Daoy (cell line): ENCODE measurements at regions not wholly inside any gene's neighbourhood (a gene's known extent, or its start where the extent isn't known, plus 50 kb on each side); places are given as distances from the start of the nearest gene placed in this dataset.

Source experiments
- DNase-seq: peaks from one replicate; pipeline ENCODE4 v3.0.0-alpha.2; 2015; ENCODE audit warnings: low read depth

DNA sequence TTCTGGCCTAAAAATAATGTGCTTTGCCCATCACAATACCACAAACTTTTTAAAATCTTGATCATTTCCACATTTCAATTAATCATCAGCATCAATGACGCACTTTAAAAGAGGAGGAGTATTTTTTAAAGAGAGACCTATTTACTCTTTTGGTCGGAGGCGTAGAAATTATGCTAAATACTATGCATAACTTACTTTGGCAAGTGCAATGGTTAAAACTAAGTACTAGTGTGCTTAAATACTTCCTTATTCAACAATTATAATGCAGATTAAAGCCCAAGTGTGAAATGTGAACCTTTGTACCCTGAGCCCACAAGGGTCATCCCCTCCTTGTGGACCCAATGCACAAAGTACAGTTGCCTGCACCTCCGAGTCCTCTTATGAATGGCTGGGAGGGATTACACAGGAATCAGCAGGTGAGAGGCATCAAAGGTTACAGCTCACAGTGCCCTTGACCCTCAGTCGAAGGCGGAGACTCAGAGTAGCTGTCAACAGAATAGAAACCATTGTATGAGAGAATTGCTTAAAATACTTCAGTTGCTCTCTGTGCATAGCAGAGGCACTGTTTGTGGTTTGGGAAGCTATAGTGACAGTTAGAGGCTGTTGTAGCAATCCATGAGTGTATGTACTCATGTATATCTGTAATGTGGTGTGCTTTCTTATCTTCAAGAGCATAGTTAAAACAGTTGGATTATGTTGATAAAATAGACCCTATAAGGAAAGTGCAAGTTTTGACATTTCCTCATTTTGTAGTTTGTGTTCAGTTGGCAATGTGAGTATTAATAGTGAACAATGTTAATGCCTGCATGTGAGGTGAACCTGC is 151.7 kb upstream of the ITGA4 start:
- DNase-seq, result no peak

DNA sequence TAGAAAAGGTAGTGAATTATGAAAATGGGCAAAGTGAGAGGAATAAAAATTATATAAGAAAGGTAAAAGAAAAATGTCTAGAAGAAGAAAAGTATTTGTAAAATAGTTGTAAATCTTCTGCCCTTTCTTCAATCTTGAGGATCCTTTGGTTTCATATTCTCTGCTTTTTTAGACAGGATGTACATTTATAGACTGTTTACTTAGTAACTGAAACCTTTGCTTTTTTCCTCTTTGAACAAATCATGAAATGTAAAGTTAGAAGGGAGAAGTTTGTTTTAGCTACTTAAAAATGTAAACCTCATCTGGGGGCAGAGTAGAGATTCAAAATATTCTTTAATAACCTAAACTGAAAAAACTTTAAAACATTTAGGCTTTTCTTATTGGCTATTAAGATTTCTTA is 150.4 kb upstream of the ITGA4 start:
- DNase-seq, result no peak

- DNase-seq, result no peak
Observed at GRCh38 chr2:181307203-181307991, 149.8 kb upstream of the ITGA4 start.

DNA sequence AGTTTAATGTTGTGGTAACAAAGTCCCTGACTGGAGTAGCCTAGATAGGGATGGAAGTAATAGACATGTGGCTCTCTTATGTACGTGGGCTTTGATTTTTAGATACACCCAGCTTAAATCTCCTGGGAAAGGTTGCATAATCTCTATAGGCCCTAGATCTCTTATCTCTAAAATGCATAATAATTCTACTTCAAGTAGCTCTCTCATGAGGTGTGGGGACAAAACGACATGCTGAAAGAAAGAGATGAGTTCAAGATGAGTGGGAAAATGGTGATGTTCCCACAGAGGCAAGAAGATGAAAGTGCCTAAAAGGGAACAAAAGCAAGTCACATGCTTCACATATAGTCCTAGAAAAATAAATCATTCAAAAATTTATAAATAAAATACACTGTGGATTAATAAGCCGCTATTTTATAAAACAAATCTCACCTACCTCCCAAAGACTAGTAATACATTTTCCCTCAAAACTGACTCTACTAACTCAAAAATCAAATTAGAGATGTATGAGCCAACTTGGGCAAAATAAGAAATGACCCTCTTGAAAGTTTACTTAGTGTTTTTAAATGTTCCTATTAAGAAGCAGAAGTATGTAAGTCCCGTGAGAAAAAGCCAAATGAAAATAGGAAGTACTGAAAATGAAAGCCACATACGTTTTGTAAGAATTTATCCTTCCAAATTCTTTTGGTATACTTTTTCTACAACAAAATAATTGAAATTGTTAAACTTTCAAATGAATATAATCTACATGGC is 148.2 kb upstream of the ITGA4 start:
- DNase-seq, result no peak

- no peak for DNase-seq
Observed at GRCh38 chr2:181309586-181309985, 147.6 kb upstream of the ITGA4 start.

GRCh38 chr2:181310967-181311366 is 146.2 kb upstream of the ITGA4 start:
- no peak for DNase-seq

- no peak for DNase-seq
Observed at GRCh38 chr2:181311837-181312236, 145.3 kb upstream of the ITGA4 start.

GRCh38 chr2:181312515-181312927 is 144.7 kb upstream of the ITGA4 start:
- no peak for DNase-seq

DNA sequence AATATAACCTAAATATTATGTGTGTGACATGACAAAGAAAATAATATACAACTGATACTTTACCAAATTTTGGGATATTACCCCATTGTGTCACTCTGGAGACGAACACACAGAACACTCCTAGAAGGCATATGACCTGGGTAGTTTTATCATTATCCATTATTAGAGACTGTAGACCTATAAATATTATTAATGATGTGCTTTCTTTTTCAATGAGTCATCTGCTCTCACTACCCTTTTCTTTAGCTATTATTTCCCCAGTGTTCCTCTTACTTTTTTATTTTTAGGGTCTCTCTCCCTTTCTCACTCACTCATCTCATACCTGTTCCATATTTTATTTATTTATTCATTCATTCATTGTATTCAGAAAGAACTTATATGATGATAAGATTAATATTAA is 143.3 kb upstream of the ITGA4 start:
- no peak for DNase-seq

DNA sequence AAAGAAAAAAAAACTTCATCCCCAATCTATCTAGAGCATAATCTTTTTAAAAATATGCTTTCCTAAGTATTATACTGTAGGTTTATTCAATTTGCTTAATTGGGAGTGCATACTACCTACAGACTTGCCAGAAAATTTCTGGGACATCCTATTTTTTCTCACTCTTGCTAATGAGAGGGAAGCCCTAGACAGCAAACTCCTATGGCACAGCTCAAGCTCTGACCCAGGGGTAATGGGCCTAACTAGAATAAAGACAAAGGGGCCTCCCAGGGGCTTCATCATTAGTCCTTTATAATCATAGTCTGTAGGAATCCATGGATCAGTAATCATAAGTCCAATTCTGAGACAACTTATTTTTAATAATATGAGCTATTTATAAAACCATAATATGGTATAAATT is 142.6 kb upstream of the ITGA4 start:
- no peak for DNase-seq

- no peak for DNase-seq
Observed at GRCh38 chr2:181317511-181317910, 139.7 kb upstream of the ITGA4 start.

DNA sequence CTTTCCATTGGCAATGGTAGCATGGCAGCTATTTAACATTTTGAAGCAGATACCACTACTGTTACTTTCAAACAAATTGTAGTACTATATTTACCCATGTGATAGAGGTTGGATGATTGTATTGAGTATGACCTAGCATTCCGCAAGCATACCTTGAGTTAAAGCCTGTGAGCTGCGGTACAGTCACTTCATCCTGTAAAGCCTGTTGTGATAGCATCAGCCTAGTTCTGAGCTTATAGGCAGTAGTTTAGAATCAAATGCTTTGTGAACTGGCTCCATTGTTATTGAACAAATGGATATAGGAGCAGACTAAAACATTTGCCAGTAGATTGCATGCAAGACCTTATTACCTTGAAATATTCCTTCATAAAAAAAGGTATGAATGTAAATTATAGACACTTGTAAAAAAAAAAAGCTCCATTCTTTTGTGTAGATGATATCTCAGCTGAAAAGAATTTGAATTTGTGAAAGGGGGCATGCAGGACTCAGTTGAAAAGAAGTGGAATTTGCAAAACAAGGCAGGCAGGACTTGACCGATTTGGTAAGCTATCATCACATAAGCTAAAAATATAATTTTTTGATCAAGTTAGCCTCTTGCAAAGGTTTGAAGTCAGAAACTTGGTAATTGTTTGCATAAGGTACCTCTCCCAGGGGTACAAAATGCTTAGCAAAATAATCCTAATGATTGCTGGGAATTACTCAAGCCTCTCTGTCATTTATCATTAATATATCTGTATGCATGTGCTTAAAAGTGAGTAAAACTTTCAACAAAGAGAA is 138.5 kb upstream of the ITGA4 start:
- no peak for DNase-seq

DNA sequence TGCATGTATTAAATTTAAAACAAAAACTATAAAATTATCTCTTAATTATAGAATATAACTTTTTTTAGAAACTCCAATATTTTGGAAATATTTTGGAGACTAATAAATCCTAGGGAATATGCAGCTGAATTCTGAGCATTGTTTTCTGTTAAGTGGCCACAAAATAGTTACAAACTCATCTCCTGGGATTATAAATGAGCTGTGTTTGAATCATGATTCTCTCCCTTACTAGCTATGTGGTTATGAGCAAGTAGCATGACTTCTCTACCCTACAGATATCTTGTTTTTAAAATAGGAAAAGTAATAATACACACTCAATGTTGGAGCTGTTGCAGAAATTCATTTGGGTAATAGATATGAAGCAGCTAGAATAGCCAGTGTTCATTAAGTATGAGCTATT is 137.9 kb upstream of the ITGA4 start:
- no peak for DNase-seq

- no peak for DNase-seq
Observed at GRCh38 chr2:181320638-181321037, 136.5 kb upstream of the ITGA4 start.

GRCh38 chr2:181324912-181325311 is 132.3 kb upstream of the ITGA4 start:
- DNase-seq, result no peak

- DNase-seq, result no peak
Observed at GRCh38 chr2:181326661-181327060, 130.5 kb upstream of the ITGA4 start.

DNA sequence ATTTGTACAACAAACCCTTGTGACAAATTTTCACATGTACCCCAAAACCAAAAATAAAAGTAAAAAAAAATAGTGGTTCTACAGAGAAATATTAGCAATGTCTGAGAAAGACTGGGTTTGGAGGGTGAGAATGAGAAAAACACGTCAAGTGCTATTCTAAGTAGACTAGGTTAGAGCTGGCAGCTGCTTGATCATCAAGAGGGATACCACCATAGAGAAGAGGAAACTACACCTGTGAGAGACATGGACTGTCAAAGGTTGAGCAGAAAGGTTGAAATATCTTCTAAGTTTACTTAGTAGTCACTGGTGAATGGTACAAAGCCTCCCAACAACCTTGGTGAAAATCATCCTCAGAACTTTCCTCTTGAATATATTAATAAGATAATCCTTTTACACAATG is 126.9 kb upstream of the ITGA4 start:
- DNase-seq, result no peak

- DNase-seq, result no peak
Observed at GRCh38 chr2:181332044-181332605, 125.1 kb upstream of the ITGA4 start.

- DNase-seq, result no peak
Observed at GRCh38 chr2:181334158-181334826, 122.9 kb upstream of the ITGA4 start.

DNA sequence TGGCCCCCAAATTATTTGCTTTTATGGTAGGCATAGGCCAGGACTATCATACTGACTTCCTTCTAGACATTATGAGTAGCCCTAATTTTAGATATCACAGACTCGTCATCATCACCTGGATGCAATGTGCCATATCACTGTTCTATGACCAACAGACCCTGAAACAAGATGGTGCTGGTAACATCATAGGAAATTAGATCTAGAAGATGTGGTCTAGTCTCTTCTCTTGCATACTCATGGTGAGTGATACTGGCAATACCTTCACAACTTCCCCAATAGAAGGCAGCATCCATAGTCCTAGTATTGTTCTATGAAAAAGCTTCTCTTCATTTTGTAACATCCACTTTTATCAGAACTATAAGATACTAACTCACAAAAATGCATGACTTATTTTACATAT is 116.3 kb upstream of the ITGA4 start:
- no peak for DNase-seq
